ENCODE measurements at regions not wholly inside any gene's neighbourhood (a gene's known extent, or its start where the extent isn't known, plus 50 kb on each side); places are given as distances from the start of the nearest gene placed in this dataset.

DNA sequence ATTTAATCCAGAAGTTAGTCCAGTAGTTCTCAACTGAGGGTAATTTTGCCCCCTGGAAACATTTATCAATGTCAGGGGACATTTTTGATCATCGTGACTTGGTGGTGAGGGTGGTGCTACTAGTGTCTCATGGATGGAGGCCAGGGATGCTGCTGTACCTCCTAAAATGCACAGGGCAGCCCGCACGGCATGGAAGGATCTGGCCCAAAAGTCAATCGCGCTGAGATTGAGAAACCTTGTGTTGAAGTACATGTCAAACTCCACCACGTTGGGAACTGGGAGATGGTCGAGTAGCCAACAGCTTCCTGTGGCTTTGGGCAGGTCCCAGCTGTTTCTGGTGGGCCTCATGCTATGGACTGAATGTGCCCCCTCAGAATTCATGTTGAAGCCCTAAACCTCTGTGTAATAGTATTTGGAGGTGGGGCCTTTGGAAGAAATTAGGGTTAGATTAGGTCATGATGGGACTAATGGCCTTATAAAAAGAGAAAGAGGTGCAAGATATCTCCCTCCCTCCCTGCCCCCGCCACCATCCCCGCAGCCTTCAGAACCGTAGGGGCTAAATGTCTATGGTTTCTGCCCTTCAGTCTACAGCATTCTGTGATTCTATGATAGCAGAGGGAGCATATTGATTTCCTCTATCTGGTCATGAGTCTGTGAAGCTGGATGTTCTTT, 259.7 kb downstream of the MYCN start:
- TF ChIP-seq, protein P1, sequence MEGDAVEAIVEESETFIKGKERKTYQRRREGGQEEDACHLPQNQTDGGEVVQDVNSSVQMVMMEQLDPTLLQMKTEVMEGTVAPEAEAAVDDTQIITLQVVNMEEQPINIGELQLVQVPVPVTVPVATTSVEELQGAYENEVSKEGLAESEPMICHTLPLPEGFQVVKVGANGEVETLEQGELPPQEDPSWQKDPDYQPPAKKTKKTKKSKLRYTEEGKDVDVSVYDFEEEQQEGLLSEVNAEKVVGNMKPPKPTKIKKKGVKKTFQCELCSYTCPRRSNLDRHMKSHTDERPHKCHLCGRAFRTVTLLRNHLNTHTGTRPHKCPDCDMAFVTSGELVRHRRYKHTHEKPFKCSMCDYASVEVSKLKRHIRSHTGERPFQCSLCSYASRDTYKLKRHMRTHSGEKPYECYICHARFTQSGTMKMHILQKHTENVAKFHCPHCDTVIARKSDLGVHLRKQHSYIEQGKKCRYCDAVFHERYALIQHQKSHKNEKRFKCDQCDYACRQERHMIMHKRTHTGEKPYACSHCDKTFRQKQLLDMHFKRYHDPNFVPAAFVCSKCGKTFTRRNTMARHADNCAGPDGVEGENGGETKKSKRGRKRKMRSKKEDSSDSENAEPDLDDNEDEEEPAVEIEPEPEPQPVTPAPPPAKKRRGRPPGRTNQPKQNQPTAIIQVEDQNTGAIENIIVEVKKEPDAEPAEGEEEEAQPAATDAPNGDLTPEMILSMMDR (conservative IDR thresholded peaks at IDR 0.05 in 1 of 2, IDR thresholded peaks at IDR 0.05 in 1 of 2; ENCODE audit: extremely low read depth in 1 of 2, insufficient read depth in 1 of 2, low read depth in 1 of 2, low read length in 2 of 2), result no peak
- no peak for TF ChIP-seq EZH2 (IDR thresholded peaks at IDR 0.05; ENCODE audit: borderline replicate concordance, low read length)
